Neural progenitor cell (in vitro differentiated cells): ENCODE measurements at regions not wholly inside any gene's neighbourhood (a gene's known extent, or its start where the extent isn't known, plus 50 kb on each side); places are given as distances from the start of the nearest gene placed in this dataset.

Experiments used
- CTCF ChIP-seq: fragments of 200-600 bp; sonication (generic); IDR thresholded peaks from 2 replicates; pipeline ENCODE4 v1.5.1; 2017; ENCODE audit warnings: antibody characterized with exemption, mild to moderate bottlenecking
- EZH2 ChIP-seq: fragments of 200-600 bp; sonication (generic); IDR thresholded peaks from 2 replicates; pipeline ENCODE4 v1.6.1; 2017; ENCODE audit warnings: antibody characterized with exemption, mild to moderate bottlenecking, moderate library complexity

GRCh38 chr7:25970911-25971310 lies 181.1 kb upstream of the NFE2L3 start:
- TF ChIP-seq CTCF (no peak), EZH2 (no peak)
